ENCODE measurements at regions not wholly inside any gene's neighbourhood (a gene's known extent, or its start where the extent isn't known, plus 50 kb on each side); places are given as distances from the start of the nearest gene placed in this dataset.

GRCh38 chr9:23006127-23006526 lies 559.5 kb downstream of the DMRTA1 start:
- TF ChIP-seq, protein P1, sequence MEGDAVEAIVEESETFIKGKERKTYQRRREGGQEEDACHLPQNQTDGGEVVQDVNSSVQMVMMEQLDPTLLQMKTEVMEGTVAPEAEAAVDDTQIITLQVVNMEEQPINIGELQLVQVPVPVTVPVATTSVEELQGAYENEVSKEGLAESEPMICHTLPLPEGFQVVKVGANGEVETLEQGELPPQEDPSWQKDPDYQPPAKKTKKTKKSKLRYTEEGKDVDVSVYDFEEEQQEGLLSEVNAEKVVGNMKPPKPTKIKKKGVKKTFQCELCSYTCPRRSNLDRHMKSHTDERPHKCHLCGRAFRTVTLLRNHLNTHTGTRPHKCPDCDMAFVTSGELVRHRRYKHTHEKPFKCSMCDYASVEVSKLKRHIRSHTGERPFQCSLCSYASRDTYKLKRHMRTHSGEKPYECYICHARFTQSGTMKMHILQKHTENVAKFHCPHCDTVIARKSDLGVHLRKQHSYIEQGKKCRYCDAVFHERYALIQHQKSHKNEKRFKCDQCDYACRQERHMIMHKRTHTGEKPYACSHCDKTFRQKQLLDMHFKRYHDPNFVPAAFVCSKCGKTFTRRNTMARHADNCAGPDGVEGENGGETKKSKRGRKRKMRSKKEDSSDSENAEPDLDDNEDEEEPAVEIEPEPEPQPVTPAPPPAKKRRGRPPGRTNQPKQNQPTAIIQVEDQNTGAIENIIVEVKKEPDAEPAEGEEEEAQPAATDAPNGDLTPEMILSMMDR (IDR thresholded peaks at IDR 0.05; ENCODE audit: low read depth, low read length, poor library complexity, severe bottlenecking), result no peak
- no peak for TF ChIP-seq EZH2phosphoT487 (IDR thresholded peaks at IDR 0.05; ENCODE audit: borderline replicate concordance, low read length)

All from DOHH2 (cell line).